ENCODE measurements at regions not wholly inside any gene's neighbourhood (a gene's known extent, or its start where the extent isn't known, plus 50 kb on each side); places are given as distances from the start of the nearest gene placed in this dataset.

DNA sequence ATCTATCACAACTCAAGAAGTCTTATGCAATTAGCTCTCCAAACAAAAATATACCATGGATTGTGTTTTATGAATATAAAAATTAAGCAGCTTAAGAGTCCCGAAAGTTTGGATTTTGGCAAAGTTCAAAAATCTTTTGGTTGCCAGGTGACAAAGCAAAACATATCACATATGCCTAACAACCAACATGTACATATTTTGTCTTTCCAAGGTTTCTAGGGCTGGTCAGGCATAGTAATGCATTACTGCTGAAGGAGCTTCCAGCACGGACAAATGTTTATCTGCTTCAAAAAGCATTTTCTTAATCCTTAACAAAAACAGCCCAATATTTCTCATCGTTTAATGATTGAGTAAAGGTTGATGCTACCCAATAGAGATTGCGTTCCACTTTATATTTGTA lies 1327.1 kb upstream of the ZEB2 start:
- Mint-ChIP-seq H3K27me3 (ENCODE audit: low read depth) (no peaks in the 10 kb centered on the region), H3K4me1 (no peaks in the 10 kb centered on the region), H3K9me3 (no peaks in the 10 kb centered on the region), H3K4me3 (no peak overlapping the region), H3K27ac (no peak overlapping the region), H3K36me3 (ENCODE audit: low read depth) (no peaks in the 10 kb centered on the region)
- TF ChIP-seq, protein P1, sequence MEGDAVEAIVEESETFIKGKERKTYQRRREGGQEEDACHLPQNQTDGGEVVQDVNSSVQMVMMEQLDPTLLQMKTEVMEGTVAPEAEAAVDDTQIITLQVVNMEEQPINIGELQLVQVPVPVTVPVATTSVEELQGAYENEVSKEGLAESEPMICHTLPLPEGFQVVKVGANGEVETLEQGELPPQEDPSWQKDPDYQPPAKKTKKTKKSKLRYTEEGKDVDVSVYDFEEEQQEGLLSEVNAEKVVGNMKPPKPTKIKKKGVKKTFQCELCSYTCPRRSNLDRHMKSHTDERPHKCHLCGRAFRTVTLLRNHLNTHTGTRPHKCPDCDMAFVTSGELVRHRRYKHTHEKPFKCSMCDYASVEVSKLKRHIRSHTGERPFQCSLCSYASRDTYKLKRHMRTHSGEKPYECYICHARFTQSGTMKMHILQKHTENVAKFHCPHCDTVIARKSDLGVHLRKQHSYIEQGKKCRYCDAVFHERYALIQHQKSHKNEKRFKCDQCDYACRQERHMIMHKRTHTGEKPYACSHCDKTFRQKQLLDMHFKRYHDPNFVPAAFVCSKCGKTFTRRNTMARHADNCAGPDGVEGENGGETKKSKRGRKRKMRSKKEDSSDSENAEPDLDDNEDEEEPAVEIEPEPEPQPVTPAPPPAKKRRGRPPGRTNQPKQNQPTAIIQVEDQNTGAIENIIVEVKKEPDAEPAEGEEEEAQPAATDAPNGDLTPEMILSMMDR (IDR thresholded peaks at IDR 0.05; ENCODE audit: unreplicated experiment in 3 of 3) = no peak

DNA sequence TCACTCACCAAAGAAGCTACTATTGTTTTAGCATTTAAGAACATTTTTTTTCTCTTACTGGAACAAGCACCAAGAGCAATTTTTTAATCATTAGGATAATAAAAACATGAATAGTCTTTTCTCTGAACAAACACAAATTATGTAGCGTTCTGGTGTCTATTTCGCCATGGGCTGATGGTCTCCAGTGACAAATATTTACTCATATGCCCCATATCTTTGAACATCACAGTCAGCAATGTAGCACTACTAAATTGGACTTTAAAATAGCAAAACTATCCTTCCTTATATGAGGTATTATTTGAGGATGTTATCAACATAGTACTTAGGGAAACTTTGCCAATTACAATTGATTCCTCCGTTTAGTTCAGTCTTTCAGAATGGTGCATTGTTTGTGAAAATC lies 1326.0 kb upstream of the ZEB2 start:
- H3K9me3 Mint-ChIP-seq = no peaks in the 10 kb centered on the region
- H3K4me1 Mint-ChIP-seq = no peaks in the 10 kb centered on the region
- H3K27ac Mint-ChIP-seq = no peak overlapping the region
- no peak overlapping the region for H3K4me3 Mint-ChIP-seq
- no peaks in the 10 kb centered on the region for H3K27me3 Mint-ChIP-seq (ENCODE audit: low read depth)
- no peaks in the 10 kb centered on the region for H3K36me3 Mint-ChIP-seq (ENCODE audit: low read depth)
- TF ChIP-seq, protein P1 (IDR thresholded peaks at IDR 0.05; ENCODE audit: unreplicated experiment in 3 of 3) = no peak

DNA sequence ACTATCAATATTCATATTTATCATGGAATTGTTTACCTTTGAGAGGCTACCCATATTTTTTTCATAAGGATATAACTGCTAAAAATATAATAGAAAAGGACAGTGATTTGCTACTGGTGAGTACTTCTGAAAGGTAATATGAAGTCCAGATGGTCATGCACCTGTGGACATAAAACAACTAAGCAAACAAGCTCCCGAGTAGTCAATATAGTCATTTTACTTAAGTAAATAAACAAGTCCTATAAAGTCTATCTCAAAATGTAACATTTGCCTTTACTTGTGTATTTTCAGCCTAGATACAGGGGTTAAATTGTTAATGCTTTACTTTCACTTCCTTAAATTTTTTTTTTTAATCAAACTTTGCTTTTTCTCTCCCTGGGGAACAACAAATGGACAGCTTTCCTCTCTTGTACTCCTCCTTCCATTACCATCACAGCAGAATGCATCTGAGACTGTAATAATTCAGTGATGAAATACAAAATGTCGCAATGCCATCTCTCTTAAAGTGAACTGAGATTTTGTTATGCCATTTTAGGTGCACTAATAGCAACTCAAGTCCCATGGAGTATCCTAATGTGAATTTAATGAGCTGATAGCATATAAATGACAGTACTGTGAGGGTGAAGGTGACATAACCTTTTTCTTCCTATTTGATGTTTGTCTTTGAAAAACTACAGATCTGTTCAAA lies 1325.4 kb upstream of the ZEB2 start:
- TF ChIP-seq, protein P1 (IDR thresholded peaks at IDR 0.05; ENCODE audit: unreplicated experiment in 3 of 3) = no peak
- H3K27ac Mint-ChIP-seq = no peak overlapping the region
- no peaks in the 10 kb centered on the region for H3K9me3 Mint-ChIP-seq
- no peaks in the 10 kb centered on the region for H3K27me3 Mint-ChIP-seq (ENCODE audit: low read depth)
- H3K4me1 Mint-ChIP-seq = no peaks in the 10 kb centered on the region
- H3K4me3 Mint-ChIP-seq = no peak overlapping the region
- H3K36me3 Mint-ChIP-seq (ENCODE audit: low read depth) = no peaks in the 10 kb centered on the region

DNA sequence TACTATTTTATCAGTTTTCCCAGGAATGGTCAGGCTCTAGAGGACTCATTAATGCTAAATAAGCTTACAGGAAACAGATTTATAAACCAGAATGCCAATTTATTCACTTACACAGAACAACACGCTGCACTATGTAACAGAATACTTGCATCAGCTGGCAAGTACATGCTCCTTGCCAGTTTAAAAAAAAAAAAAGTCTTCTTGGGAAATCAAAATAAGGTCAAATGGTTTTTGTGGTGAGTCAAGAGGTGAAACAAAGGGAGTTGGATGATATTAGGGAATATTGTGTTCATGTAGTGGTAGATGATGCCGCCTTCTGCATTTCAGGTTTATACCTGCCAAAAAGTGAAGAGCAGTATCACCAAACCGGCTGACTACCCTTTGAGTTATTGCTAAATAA lies 1322.1 kb upstream of the ZEB2 start:
- H3K4me3 Mint-ChIP-seq = no peak overlapping the region
- H3K27me3 Mint-ChIP-seq (ENCODE audit: low read depth) = no peaks in the 10 kb centered on the region
- TF ChIP-seq, protein P1 (IDR thresholded peaks at IDR 0.05; ENCODE audit: unreplicated experiment in 3 of 3) = no peak

DNA sequence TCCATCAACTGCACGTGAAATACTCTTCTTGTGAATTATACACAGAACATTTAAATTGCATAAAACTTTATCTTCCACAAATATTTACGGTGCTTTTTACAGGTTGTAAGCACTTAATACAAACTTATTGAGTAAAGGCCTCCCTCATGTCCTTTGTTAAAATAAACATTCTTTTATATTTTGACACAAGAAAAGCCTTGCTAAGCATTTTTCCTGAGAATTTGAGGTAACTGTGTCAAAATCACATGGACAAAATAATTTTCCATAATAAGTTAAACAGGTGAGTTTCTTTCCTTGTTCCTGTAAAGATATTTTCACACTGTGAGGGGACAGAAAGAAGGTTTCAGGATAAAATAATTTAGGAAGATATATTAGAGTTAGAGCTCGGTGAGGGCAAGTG lies 1317.1 kb upstream of the ZEB2 start:
- Mint-ChIP-seq H3K4me1 (no peaks in the 10 kb centered on the region), H3K27ac (no peak overlapping the region), H3K9me3 (no peaks in the 10 kb centered on the region), H3K27me3 (ENCODE audit: low read depth) (no peaks in the 10 kb centered on the region), H3K4me3 (no peak overlapping the region), H3K36me3 (ENCODE audit: low read depth) (no peaks in the 10 kb centered on the region)
- TF ChIP-seq, protein P1 (IDR thresholded peaks at IDR 0.05; ENCODE audit: unreplicated experiment in 3 of 3) = no peak

More for the DNA sequence above, 1322.1 kb upstream of the ZEB2 start:
- no peaks in the 10 kb centered on the region for H3K36me3 Mint-ChIP-seq (ENCODE audit: low read depth)
- H3K27ac Mint-ChIP-seq = no peak overlapping the region
- no peaks in the 10 kb centered on the region for H3K4me1 Mint-ChIP-seq
- no peaks in the 10 kb centered on the region for H3K9me3 Mint-ChIP-seq

DNA sequence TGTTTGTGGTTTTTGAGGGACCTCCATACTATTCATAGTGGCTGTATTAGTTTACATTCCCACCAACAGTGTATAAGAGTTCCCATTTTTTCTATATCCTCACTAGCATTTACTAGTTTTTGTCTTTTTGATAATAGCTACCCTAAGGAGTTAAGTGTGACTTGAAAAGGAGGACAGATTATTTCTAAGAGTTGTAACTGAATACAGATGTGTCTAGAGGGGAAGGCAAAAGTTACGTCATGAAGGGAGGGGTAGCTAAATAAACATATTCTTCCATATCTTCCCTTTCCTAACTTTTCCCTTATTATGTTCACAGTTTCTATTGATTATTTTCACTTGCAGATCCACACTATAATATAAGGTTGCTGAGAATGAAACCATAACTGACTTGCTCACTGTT lies 1315.7 kb upstream of the ZEB2 start:
- Mint-ChIP-seq H3K4me3 (no peak overlapping the region), H3K9me3 (no peaks in the 10 kb centered on the region), H3K27me3 (ENCODE audit: low read depth) (no peaks in the 10 kb centered on the region), H3K36me3 (ENCODE audit: low read depth) (no peaks in the 10 kb centered on the region), H3K27ac (no peak overlapping the region), H3K4me1 (no peaks in the 10 kb centered on the region)
- TF ChIP-seq, protein P1 (IDR thresholded peaks at IDR 0.05; ENCODE audit: unreplicated experiment in 3 of 3) = no peak
